ENCODE measurements at regions not wholly inside any gene's neighbourhood (a gene's known extent, or its start where the extent isn't known, plus 50 kb on each side); places are given as distances from the start of the nearest gene placed in this dataset.

DNA sequence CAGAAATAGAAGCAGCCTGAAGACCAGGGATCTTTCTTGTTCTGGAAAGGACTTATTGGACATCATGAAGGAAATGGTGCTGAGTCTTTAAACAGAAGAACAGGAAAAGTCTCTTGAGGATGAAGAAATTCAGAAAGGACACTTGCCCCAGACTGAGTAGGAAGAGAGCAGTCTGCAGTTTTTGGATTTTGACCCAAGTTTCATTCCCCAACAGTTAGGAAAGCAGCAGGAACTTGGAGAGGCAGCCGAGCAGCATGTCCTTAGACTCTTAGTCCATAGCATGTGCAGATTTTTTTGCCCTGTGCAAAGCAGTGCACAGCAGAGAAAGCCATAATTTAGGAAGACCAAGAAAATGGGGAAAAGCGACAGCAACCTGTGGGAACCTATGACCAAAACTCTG lies 927.2 kb upstream of the AUTS2 start:
- WGBS, 2 donors: 84 to 85% methylated on average over 2 of the region's 2 CpGs
- Histone ChIP-seq H3K27ac (no peak overlapping the region), H3K36me3 (no peaks in the 10 kb centered on the region), H3K27me3 (no peaks in the 10 kb centered on the region), H3K9me3 (no peaks in the 10 kb centered on the region), H3K4me3 (replicated peaks in 1 of 3) (no peak overlapping the region), H3K4me1 (no peaks in the 10 kb centered on the region)
- intact Hi-C loops (cut with DNase I): no loop called here
- no peak for DNase-seq
- TF ChIP-seq, protein P1, sequence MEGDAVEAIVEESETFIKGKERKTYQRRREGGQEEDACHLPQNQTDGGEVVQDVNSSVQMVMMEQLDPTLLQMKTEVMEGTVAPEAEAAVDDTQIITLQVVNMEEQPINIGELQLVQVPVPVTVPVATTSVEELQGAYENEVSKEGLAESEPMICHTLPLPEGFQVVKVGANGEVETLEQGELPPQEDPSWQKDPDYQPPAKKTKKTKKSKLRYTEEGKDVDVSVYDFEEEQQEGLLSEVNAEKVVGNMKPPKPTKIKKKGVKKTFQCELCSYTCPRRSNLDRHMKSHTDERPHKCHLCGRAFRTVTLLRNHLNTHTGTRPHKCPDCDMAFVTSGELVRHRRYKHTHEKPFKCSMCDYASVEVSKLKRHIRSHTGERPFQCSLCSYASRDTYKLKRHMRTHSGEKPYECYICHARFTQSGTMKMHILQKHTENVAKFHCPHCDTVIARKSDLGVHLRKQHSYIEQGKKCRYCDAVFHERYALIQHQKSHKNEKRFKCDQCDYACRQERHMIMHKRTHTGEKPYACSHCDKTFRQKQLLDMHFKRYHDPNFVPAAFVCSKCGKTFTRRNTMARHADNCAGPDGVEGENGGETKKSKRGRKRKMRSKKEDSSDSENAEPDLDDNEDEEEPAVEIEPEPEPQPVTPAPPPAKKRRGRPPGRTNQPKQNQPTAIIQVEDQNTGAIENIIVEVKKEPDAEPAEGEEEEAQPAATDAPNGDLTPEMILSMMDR (IDR thresholded peaks at IDR 0.05): no peak
- no peak for TF ChIP-seq POLR2A (IDR thresholded peaks at IDR 0.05)

DNA sequence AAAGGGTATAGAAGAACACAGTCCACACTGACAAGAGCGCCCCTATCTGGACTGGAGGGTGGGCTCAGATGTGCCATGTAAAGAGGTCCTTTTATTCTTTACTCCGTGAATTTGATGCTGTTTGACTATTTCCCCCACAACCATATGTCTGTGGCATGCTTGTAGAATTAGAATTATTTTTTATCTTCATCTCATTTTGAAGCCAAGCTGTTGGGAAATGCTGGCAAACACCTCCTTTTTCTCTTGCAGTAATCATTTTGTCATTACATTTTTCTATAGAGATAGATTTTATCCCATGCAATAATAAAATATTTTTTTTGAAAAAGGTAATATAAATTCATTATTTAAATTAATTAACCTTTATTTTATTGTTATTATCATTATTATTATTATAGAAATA lies 926.6 kb upstream of the AUTS2 start:
- intact Hi-C loops (cut with DNase I): no loop called here

DNA sequence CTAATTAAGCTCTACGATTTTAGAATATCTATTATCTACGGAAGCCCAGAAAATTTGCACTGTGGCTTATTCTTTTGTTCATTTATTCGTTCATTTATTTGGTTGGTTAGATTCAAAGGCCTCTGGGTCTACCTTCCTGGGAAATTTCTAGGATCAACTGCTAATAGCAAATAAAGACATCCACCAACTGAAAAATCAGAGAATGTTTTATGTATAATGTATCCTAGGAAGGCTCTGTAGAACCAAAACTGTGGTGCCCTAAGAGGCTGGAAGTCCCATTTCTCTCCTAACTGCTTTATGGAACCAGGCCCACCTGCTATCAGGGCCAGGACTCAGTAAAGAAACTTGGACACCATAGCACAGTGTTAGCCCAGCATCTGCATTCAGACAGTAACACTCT lies 923.4 kb upstream of the AUTS2 start:
- H3K4me1 ChIP-seq: peaks cover 0 to 8% of the 10 kb centered on the region in 2 donors
- H3K9me3 ChIP-seq: no peaks in the 10 kb centered on the region
- TF ChIP-seq, protein P1 (IDR thresholded peaks at IDR 0.05): no peak
- no peak for TF ChIP-seq POLR2A (IDR thresholded peaks at IDR 0.05)
- intact Hi-C loops (cut with DNase I): no loop called here
- no peaks in the 10 kb centered on the region for H3K27me3 ChIP-seq
- no peaks in the 10 kb centered on the region for H3K36me3 ChIP-seq
- DNase-seq: no peak
- no peak overlapping the region for H3K27ac ChIP-seq
- H3K4me3 ChIP-seq (replicated peaks in 1 of 3): no peak overlapping the region
- 95% methylated on average over 3 of the region's 3 CpGs for WGBS, 2 donors

More for the DNA sequence above, 926.6 kb upstream of the AUTS2 start:
- Histone ChIP-seq H3K9me3 (no peaks in the 10 kb centered on the region), H3K36me3 (no peaks in the 10 kb centered on the region), H3K4me3 (replicated peaks in 1 of 3) (no peak overlapping the region), H3K27me3 (no peaks in the 10 kb centered on the region), H3K4me1 (no peaks in the 10 kb centered on the region), H3K27ac (no peak overlapping the region)
- no peak for TF ChIP-seq POLR2A (IDR thresholded peaks at IDR 0.05)
- TF ChIP-seq, protein P1 (IDR thresholded peaks at IDR 0.05): no peak
- WGBS, 2 donors: 94 to 98% methylated on average over 2 of the region's 2 CpGs
- DNase-seq: no peak

DNA sequence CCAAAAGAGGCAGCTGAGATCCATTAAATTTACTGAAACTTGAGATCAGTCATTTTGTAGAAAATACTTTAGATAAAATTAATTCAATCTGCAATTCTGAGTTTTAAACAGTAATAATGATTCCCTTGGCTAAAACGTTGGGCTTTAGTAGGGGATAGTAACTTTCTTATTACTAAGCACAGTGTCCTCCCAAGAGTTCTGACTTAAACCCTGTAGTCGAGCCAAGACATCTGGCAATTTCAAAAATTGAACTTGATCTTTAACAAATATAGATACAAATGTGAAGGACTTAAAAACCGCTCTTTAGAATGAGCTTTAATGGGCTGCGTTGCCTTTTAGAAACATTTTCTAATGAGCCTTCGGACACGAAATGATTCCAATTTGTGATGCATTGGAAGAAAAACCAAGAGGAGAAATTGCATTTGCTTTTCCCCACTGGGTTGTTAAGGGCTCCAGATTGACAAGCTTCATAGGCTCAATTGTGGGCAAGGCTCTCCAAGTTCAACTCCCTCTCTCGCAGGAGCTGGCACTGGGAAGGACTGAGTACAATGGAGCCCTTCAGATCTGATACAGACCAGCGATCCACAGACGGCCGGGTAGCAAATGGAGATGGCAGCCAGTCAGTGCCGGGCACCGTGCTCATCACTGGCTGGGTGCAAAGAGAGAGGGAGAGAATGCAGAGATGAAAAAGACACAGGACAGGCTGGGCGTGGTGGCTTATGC lies 921.3 kb upstream of the AUTS2 start:
- Histone ChIP-seq H3K4me3 (replicated peaks in 1 of 3) (no peak overlapping the region), H3K27ac (no peak overlapping the region), H3K4me1 (peaks cover 0 to 8% of the 10 kb centered on the region in 2 donors), H3K9me3 (no peaks in the 10 kb centered on the region), H3K27me3 (no peaks in the 10 kb centered on the region), H3K36me3 (no peaks in the 10 kb centered on the region)
- peak; percentile 3 to 9 for DNase-seq
- TF ChIP-seq POLR2A (IDR thresholded peaks at IDR 0.05): no peak
- TF ChIP-seq, protein P1 (IDR thresholded peaks at IDR 0.05): no peak
- intact Hi-C loops (cut with DNase I): no loop called here
- WGBS, 2 donors: 59 to 61% methylated on average over 13 of the region's 13 CpGs

DNA sequence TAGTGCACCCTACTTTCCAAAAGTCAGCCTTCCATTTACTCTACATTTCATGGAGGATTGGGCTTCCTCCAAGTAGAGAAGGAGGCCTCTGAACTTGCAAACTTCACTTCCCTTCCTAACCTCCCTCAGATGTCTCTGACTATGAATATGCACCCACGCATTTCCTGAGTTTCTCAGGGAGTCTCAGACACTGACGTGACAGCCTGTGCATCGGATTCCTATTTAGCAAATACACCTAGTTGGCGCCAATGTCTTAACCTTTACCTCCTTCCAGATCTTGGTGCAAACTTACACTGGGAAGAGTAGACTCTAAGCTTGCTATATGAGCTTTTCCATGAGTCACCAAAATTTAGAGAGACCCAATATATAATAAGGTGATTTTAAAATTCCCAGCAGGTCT lies 920.1 kb upstream of the AUTS2 start:
- Histone ChIP-seq H3K36me3 (no peaks in the 10 kb centered on the region), H3K9me3 (no peaks in the 10 kb centered on the region), H3K4me3 (replicated peaks in 1 of 3) (no peak overlapping the region), H3K27me3 (no peaks in the 10 kb centered on the region), H3K27ac (no peak overlapping the region), H3K4me1 (peaks cover 0 to 8% of the 10 kb centered on the region in 2 donors)
- no peak for DNase-seq
- TF ChIP-seq POLR2A (IDR thresholded peaks at IDR 0.05): no peak
- TF ChIP-seq, protein P1 (IDR thresholded peaks at IDR 0.05): no peak
- 86 to 87% methylated on average over 4 of the region's 4 CpGs for WGBS, 2 donors
- intact Hi-C loops (cut with DNase I): no loop called here
